Stimulated activated CD4-positive, alpha-beta T cell treated with anti-CD3 and anti-CD28 coated beads, Interleukin-1b, Interleukin-23, amount 100 ng/mL, for 1 hour (primary cell): ENCODE measurements at regions not wholly inside any gene's neighbourhood (a gene's known extent, or its start where the extent isn't known, plus 50 kb on each side); places are given as distances from the start of the nearest gene placed in this dataset.

Source experiments
- DNase-seq, 2 donors: peaks; one replicate each; pipeline ENCODE4 v3.0.0-alpha.2; 2020; ENCODE audit warnings: low read depth in 2 of 2

- DNase-seq: no peak
Measured at GRCh38 chr19:33947265-33947964, 150.7 kb downstream of the KCTD15 start.

- no peak for DNase-seq
Measured at GRCh38 chr19:33948651-33949335, 152.1 kb downstream of the KCTD15 start.

GRCh38 chr19:33950091-33950750 is 153.6 kb downstream of the KCTD15 start:
- no peak for DNase-seq

GRCh38 chr19:33953023-33953422 is 156.4 kb downstream of the KCTD15 start:
- DNase-seq: no peak

GRCh38 chr19:33953592-33953991 is 156.9 kb downstream of the KCTD15 start:
- no peak for DNase-seq

GRCh38 chr19:33954686-33955085 is 158.0 kb downstream of the KCTD15 start:
- no peak for DNase-seq

GRCh38 chr19:33956941-33957340 is 160.3 kb downstream of the KCTD15 start:
- DNase-seq: no peak

GRCh38 chr19:33957804-33958203 is 161.1 kb downstream of the KCTD15 start:
- no peak for DNase-seq

- DNase-seq: no peak
Measured at GRCh38 chr19:33960566-33960965, 163.9 kb downstream of the KCTD15 start.

GRCh38 chr19:33962161-33962560 is 165.5 kb downstream of the KCTD15 start:
- DNase-seq: no peak

- no peak for DNase-seq
Measured at GRCh38 chr19:33963514-33963913, 166.8 kb downstream of the KCTD15 start.

GRCh38 chr19:33971073-33971472 is 174.4 kb downstream of the KCTD15 start:
- no peak for DNase-seq

- DNase-seq: no peak
Measured at GRCh38 chr19:33977756-33978685, 181.4 kb downstream of the KCTD15 start.

- DNase-seq: no peak
Measured at GRCh38 chr19:33982706-33983105, 186.0 kb downstream of the KCTD15 start.

- DNase-seq: no peak
Measured at GRCh38 chr19:33988601-33989000, 183.7 kb upstream of the LSM14A start.

- no peak for DNase-seq
Measured at GRCh38 chr19:33997690-33998089, 174.6 kb upstream of the LSM14A start.

- no peak for DNase-seq
Measured at GRCh38 chr19:33998302-33998701, 174.0 kb upstream of the LSM14A start.

GRCh38 chr19:33998739-33999345 is 173.5 kb upstream of the LSM14A start:
- DNase-seq: no peak

- DNase-seq: no peak
Measured at GRCh38 chr19:34017024-34017423, 155.3 kb upstream of the LSM14A start.

GRCh38 chr19:34017601-34018000 is 154.7 kb upstream of the LSM14A start:
- no peak for DNase-seq

GRCh38 chr19:34018546-34018945 is 153.8 kb upstream of the LSM14A start:
- no peak for DNase-seq
